OCI-LY1 (cell line): ENCODE measurements at regions not wholly inside any gene's neighbourhood (a gene's known extent, or its start where the extent isn't known, plus 50 kb on each side); places are given as distances from the start of the nearest gene placed in this dataset.

Experiments used
- H2AFZ ChIP-seq: fragments of 200-600 bp; sonication (generic), shearing (Covaris generic); 2 replicates; pipeline ENCODE4 v1.6.0; 2014; ENCODE audit warnings: antibody characterized with exemption, mild to moderate bottlenecking, low read length
- H3F3A ChIP-seq: fragments of 200-600 bp; sonication (generic), shearing (Covaris generic); 2 replicates; pipeline ENCODE4 v1.6.0; 2014; ENCODE audit warnings: mild to moderate bottlenecking, antibody characterized with exemption, low read length, moderate library complexity; ENCODE audit not compliant: insufficient read depth
- H3K27ac ChIP-seq: fragments of 200-600 bp; sonication (generic); 2 replicates; pipeline ENCODE4 v1.5.1; 2014; ENCODE audit warnings: low read length, mixed run types, mild to moderate bottlenecking, low read depth; ENCODE audit not compliant: poor library complexity, severe bottlenecking
- H3K27me3 ChIP-seq: fragments of 200-600 bp; sonication (generic); 2 replicates; pipeline ENCODE4 v1.6.0; 2014; ENCODE audit warnings: antibody characterized with exemption, mild to moderate bottlenecking, low read length, moderate library complexity; ENCODE audit not compliant: insufficient read depth
- H3K36me3 ChIP-seq: fragments of 200-600 bp; sonication (generic); 2 replicates; pipeline ENCODE4 v1.6.1; 2014; ENCODE audit warnings: mild to moderate bottlenecking, antibody characterized with exemption, low read length, moderate library complexity, mixed read lengths; ENCODE audit not compliant: insufficient read depth
- H3K4me1 ChIP-seq: fragments of 200-600 bp; sonication (generic); 2 replicates; pipeline ENCODE4 v1.5.1; 2014; ENCODE audit warnings: mild to moderate bottlenecking, low read length, moderate library complexity; ENCODE audit not compliant: insufficient read depth, severe bottlenecking
- H3K4me2 ChIP-seq: fragments of 200-600 bp; sonication (generic), shearing (Covaris generic); 2 replicates; pipeline ENCODE4 v1.6.1; 2014; ENCODE audit warnings: low read length
- H3K4me3 ChIP-seq: fragments of 200-600 bp; sonication (generic); 2 replicates; pipeline ENCODE4 v1.5.1; 2014; ENCODE audit warnings: low read length, low read depth, mild to moderate bottlenecking, mixed read lengths; ENCODE audit not compliant: poor library complexity, severe bottlenecking
- H3K79me2 ChIP-seq: fragments of 200-600 bp; shearing (Covaris generic); 2 replicates; pipeline ENCODE4 v1.6.1; 2016; ENCODE audit warnings: mixed run types, low read length, mixed read lengths; ENCODE audit not compliant: insufficient read depth
- H3K9ac ChIP-seq: fragments of 200-600 bp; sonication (generic), shearing (Covaris generic); 2 replicates; pipeline ENCODE4 v1.6.1; 2014; ENCODE audit warnings: mild to moderate bottlenecking, low read length, mixed read lengths
- H3K9me2 ChIP-seq: fragments of 200-600 bp; sonication (generic), shearing (Covaris generic); 2 replicates; pipeline ENCODE4 v1.6.1; 2014; ENCODE audit warnings: low read depth, mild to moderate bottlenecking, low read length, mixed read lengths
- H3K9me3 ChIP-seq: fragments of 200-600 bp; shearing (Covaris generic); 2 replicates; pipeline ENCODE4 v1.6.1; 2014; ENCODE audit warnings: low read length, mixed read lengths
- H4K20me1 ChIP-seq: fragments of 200-600 bp; sonication (generic), shearing (Covaris generic); 2 replicates; pipeline ENCODE4 v1.6.0; 2016; ENCODE audit warnings: mild to moderate bottlenecking, low read length; ENCODE audit not compliant: insufficient read depth
- EZH2 ChIP-seq: fragments of 200-600 bp; sonication (generic), shearing (Covaris generic); IDR thresholded peaks from 2 replicates; pipeline ENCODE4 v1.8.0; 2017; ENCODE audit warnings: borderline replicate concordance, mixed run types, mild to moderate bottlenecking, antibody characterized with exemption, low read length, moderate library complexity, mixed read lengths
- TF ChIP-seq, protein P1 (sequence below): fragments of 200-600 bp; sonication (generic), shearing (Covaris generic); IDR thresholded peaks from 2 replicates; pipeline ENCODE4 v1.5.1; 2017; ENCODE audit warnings: mild to moderate bottlenecking, antibody characterized with exemption, low read length, moderate library complexity, mixed read lengths

DNA sequence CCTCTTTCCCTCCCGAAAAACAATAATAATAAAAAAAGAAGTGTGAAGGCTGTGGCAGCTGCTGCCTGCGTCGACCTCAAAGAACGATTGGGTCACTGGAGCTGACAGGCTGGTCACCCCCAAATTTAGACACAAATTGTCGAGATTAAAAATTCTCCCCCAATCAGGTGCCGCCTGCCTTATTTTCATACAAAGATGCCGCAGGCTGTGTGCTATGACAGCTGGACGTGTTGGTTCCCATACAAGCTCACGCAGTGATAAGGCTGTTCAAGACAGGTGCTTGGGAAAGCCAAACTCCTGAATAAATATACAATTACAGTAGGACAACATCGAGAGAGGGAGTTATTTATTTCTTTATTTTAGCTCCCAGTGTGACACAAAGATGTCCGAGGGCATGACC, 1041.8 kb downstream of the VRK1 start:
- no peaks in the 10 kb centered on the region for H3F3A ChIP-seq
- no peaks in the 10 kb centered on the region for H3K27me3 ChIP-seq
- no peak overlapping the region for H2AFZ ChIP-seq
- H3K79me2 ChIP-seq = no peaks in the 10 kb centered on the region
- no peak overlapping the region for H3K27ac ChIP-seq
- no peaks in the 10 kb centered on the region for H4K20me1 ChIP-seq
- no peak overlapping the region for H3K9ac ChIP-seq
- no peaks in the 10 kb centered on the region for H3K4me1 ChIP-seq
- no peaks in the 10 kb centered on the region for H3K9me2 ChIP-seq
- no peak overlapping the region for H3K4me3 ChIP-seq
- H3K9me3 ChIP-seq = no peaks in the 10 kb centered on the region
- no peaks in the 10 kb centered on the region for H3K36me3 ChIP-seq
- no peak for TF ChIP-seq EZH2
- no peak overlapping the region for H3K4me2 ChIP-seq

- H3K9me3 ChIP-seq = no peaks in the 10 kb centered on the region
- H4K20me1 ChIP-seq = no peaks in the 10 kb centered on the region
- H3K4me3 ChIP-seq = no peak overlapping the region
- H3K9me2 ChIP-seq = no peaks in the 10 kb centered on the region
- H3K36me3 ChIP-seq = no peaks in the 10 kb centered on the region
- TF ChIP-seq EZH2 = no peak
- TF ChIP-seq, protein P1, sequence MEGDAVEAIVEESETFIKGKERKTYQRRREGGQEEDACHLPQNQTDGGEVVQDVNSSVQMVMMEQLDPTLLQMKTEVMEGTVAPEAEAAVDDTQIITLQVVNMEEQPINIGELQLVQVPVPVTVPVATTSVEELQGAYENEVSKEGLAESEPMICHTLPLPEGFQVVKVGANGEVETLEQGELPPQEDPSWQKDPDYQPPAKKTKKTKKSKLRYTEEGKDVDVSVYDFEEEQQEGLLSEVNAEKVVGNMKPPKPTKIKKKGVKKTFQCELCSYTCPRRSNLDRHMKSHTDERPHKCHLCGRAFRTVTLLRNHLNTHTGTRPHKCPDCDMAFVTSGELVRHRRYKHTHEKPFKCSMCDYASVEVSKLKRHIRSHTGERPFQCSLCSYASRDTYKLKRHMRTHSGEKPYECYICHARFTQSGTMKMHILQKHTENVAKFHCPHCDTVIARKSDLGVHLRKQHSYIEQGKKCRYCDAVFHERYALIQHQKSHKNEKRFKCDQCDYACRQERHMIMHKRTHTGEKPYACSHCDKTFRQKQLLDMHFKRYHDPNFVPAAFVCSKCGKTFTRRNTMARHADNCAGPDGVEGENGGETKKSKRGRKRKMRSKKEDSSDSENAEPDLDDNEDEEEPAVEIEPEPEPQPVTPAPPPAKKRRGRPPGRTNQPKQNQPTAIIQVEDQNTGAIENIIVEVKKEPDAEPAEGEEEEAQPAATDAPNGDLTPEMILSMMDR = no peak
- no peak overlapping the region for H3K9ac ChIP-seq
- H3K4me2 ChIP-seq = no peak overlapping the region
- H3K4me1 ChIP-seq = no peaks in the 10 kb centered on the region
- H3K27me3 ChIP-seq = no peaks in the 10 kb centered on the region
- no peak overlapping the region for H3K27ac ChIP-seq
- H2AFZ ChIP-seq = no peak overlapping the region
- no peaks in the 10 kb centered on the region for H3F3A ChIP-seq
- no peaks in the 10 kb centered on the region for H3K79me2 ChIP-seq
These were observed 1043.0 kb downstream of the VRK1 start for GRCh38 chr14:97840159-97840558.

- no peaks in the 10 kb centered on the region for H3K9me2 ChIP-seq
- no peaks in the 10 kb centered on the region; the same call in 1 of the 2 replicates for H3K27me3 ChIP-seq
- H3K4me1 ChIP-seq = no peaks in the 10 kb centered on the region
- no peaks in the 10 kb centered on the region for H4K20me1 ChIP-seq
- no peaks in the 10 kb centered on the region for H3F3A ChIP-seq
- H2AFZ ChIP-seq = no peak overlapping the region
- TF ChIP-seq, protein P1 = no peak
- TF ChIP-seq EZH2 = no peak
- H3K9ac ChIP-seq = no peak overlapping the region
- H3K4me3 ChIP-seq = no peak overlapping the region
- H3K27ac ChIP-seq = no peak overlapping the region
- no peaks in the 10 kb centered on the region for H3K36me3 ChIP-seq
- H3K9me3 ChIP-seq = no peaks in the 10 kb centered on the region
- H3K79me2 ChIP-seq = no peaks in the 10 kb centered on the region
- no peak overlapping the region for H3K4me2 ChIP-seq
These were observed 1044.6 kb downstream of the VRK1 start for GRCh38 chr14:97841762-97842161.

DNA sequence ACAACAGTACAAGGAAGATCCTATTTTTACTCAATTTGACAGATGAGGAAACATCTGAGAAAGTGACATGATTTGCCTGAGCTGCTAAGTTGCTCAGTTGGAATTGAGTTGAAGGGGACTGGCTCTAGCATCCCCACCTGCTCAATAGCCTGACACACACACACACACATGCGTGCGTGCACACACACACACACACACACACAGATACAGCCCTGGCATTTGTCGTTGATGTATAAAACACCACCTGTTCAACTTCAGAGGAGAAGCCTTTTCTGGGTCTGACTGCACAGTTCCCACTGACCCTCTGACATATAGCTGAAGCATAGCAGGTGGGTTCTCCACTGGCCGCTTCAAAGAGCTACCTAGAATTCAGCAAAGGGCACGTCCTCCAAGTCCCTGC, 1045.9 kb downstream of the VRK1 start:
- Histone ChIP-seq H3K9me3 (no peaks in the 10 kb centered on the region), H4K20me1 (no peaks in the 10 kb centered on the region), H2AFZ (no peak overlapping the region), H3K4me3 (no peak overlapping the region), H3K27ac (no peak overlapping the region), H3F3A (no peaks in the 10 kb centered on the region), H3K27me3 (no peaks in the 10 kb centered on the region; the same call in 1 of the 2 replicates), H3K9me2 (no peaks in the 10 kb centered on the region), H3K36me3 (no peaks in the 10 kb centered on the region), H3K4me1 (no peaks in the 10 kb centered on the region), H3K79me2 (no peaks in the 10 kb centered on the region), H3K4me2 (no peak overlapping the region), H3K9ac (no peak overlapping the region)
- TF ChIP-seq EZH2 = no peak
- TF ChIP-seq, protein P1 = no peak
